ENCODE measurements at regions not wholly inside any gene's neighbourhood (a gene's known extent, or its start where the extent isn't known, plus 50 kb on each side); places are given as distances from the start of the nearest gene placed in this dataset.

- DNase-seq, result no peak
Measured at GRCh38 chr14:82492157-82492556, 958.5 kb upstream of the SEL1L start.

DNA sequence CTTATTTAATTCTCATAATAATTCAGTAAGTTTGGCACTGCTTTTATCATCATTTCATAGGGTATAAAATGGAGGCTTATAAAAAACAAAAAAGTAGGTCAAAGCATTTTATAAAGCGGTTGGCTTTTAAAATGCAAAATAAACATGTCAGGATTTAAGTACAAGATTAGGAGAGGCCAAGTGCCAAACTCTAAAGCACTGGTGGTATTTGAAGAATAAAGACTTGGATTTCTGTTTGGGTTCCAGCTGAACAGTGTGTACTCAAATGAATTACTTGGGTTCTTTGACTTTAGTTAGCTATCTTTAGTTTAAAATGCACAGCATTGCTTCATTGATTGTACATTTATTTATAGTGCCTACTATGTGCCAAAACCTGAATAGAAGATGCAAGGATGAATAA lies 966.6 kb upstream of the SEL1L start:
- DNase-seq, result no peak

GRCh38 chr14:82501554-82501953 lies 967.9 kb upstream of the SEL1L start:
- DNase-seq, result no peak

- DNase-seq, result no peak
Measured at GRCh38 chr14:82502043-82502442, 968.4 kb upstream of the SEL1L start.

DNA sequence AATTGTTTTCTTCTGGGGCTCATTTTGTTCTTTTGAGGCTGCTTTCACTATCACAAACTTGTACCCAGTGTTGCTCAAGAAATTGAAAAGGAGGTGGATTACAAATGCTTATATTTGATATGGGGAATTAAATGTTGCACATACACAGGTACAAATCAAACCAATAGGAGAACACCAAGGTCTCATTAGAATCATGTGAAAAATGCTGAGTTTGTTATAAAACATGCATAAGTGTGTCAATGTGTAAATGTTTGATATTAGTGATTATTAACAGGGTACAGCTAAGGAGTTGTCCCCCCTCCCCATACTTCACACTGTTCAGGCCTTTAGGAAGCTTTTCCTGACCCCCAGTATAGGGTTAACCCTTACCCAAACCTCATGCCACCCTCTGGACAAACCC lies 971.2 kb upstream of the SEL1L start:
- DNase-seq, result no peak

- DNase-seq, result no peak
Measured at GRCh38 chr14:82510007-82510406, 976.4 kb upstream of the SEL1L start.

GRCh38 chr14:82511399-82511798 lies 977.7 kb upstream of the SEL1L start:
- no peak for DNase-seq

DNA sequence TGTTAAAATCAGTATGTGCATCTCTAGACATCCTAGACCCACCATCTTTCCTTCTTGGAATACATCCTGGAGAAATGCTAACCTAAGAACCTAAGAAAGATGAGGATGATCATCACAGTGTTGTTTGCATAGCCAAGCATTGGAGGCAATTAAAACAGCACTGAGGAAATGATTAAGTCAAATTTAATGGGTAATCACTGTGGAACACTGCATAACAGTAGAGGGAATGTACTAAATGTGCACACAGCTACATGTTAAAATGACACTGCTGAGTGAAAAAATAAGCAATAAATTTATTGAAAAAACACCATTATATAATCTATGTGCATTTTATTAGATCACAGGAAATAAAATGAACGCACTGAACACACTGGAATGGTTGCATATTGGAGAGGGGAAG lies 987.1 kb upstream of the SEL1L start:
- no peak for DNase-seq

DNA sequence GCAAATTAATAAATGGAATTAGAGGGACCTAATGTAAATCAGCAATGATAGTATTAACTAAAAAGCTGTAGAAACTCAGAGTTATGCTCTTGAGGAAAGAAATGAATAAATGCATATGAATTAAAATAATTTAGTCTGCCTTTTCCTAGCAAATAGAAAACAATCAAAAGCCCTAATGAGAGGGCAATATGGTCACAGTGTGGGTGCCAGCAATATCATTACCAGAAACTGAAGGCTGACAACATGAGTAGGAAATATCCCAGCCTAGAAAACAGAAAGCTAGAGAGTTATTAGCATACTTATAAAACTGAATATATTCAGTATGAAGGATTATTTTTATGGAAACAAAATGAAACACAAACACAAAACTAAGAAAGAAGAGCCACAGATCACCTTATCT lies 987.5 kb upstream of the SEL1L start:
- no peak for DNase-seq

GRCh38 chr14:82528016-82528415 lies 994.4 kb upstream of the SEL1L start:
- DNase-seq, result peak; percentile 48

DNA sequence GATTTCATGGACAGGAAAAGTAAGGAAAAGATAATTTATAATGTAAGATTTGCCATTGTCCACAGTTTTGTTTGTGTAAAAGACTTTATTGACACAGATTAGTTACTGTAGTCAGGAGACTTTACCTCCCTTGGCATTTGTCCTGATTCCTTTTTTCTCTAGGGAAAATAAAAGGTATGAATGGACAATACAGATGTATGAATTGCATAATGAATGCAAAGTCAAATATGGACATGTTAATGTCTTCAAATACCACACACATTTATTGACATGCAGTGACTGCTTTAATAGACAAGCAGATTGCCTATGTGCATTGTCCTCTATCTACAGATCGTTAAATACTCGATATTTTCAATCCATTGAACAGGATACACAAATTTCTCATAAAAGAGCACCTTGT lies 999.7 kb upstream of the SEL1L start:
- DNase-seq, result no peak

- no peak for DNase-seq
Measured at GRCh38 chr14:82536566-82536965, 1002.9 kb upstream of the SEL1L start.

DNA sequence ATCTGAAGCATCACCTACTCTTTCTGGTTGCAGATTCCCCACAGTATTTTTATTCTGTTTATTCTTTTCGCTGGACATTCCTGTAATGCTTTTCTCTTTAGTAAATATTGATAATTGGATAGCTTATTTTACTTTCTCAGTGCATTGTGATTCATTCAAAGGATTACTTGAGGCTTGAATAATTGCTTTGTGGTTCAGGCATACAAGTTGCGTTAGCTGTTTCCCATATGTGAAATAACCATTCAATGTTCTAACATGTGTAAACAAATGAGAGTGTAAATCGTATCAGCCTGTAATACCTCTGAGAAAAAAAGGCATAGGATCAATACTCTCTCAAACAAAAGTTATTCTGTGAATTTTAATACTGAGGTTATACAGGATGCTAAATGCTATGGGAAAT lies 1004.2 kb upstream of the SEL1L start:
- DNase-seq, result no peak

GRCh38 chr14:82546401-82546800 lies 1012.7 kb upstream of the SEL1L start:
- DNase-seq, result no peak

DNA sequence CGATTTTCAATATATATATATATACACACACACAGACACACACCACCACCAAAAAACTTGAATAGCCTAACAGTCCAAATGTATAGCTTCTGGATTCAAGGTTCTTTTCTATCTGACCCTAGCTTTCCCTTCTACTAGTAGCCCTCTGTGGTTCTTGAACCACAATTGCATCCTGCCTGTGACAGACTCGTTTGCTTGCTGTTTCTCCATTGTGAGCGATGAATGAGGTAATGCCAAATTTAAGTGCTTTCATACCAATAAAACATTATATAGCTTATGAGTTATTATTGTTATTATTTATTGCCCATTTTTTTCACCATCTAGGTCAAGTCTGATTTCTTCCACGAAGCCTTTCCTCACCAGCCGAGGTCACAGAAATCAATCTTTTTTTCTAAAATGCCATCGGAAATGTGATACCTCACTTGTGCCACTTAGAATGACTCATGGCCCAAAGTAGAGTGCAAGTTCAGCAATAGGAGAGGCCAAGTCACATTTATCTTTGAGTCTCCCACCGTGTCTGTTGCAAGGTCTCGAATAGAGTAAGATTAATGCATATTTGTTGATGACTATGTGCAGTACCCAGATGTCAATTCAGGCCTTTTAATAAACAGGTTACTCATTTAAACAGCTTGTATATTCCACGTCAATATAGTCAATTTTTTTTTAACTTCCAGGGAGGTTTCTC lies 1015.8 kb upstream of the SEL1L start:
- peak; percentile 15 for DNase-seq

- no peak for DNase-seq
Measured at GRCh38 chr14:82562881-82563280, 1029.2 kb upstream of the SEL1L start.

GRCh38 chr14:82565825-82566224 lies 1032.2 kb upstream of the SEL1L start:
- DNase-seq, result no peak

DNA sequence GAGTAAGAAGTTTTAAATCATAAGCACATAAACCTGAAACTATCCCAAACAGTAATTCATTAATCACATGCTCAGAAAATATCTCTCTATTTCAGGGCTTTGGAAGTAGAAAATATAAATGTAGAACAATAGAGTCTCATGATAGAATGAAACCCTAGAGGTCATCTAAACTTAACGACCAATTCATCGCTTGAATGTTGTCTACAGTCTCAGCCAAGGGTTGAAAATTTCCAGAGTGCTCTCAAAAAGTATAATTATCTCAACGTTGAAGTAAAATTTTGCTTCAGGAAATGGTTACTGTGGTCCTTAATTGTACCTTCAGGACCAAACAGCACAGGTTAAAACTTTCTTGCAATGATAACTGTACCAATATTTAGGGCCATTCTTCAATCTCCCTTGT lies 1053.6 kb upstream of the SEL1L start:
- no peak for DNase-seq

DNA sequence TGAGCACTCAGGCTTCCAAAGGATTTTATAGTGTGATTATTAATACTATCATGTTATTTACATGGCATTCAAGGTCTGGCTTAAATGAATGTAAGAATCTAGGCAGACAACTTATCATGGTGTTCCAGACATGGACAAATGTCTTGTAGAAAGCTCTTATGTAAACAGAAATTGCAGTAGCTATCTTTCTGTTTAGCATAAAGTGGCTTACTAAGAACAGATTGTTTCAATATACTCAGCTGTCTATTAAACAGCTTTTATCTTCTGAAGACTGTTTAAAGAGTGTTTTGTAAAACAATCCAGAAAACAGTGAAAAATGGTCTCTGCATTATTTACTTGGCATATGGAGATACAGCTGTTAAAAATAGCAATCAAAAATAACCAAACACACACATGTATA lies 1061.8 kb upstream of the SEL1L start:
- DNase-seq, result no peak

DNA sequence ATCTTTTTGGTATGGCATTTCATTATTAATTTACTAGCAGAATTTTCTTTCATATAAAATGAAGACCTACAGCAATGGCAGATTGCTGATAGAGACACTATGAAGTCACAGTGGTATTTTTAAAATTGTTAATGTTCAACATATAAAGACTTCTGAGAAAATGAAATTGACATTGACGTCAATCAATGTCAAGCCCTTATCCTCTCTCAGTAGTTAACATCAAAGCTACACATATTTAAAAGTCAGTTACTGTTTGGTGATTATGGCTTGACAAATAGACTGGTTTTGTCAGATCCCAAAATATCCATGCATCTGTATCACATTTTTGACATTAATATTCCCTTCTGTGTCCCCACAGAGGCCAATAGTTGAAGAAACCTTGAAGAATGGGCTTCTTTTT lies 1069.1 kb upstream of the SEL1L start:
- DNase-seq, result no peak

DNA sequence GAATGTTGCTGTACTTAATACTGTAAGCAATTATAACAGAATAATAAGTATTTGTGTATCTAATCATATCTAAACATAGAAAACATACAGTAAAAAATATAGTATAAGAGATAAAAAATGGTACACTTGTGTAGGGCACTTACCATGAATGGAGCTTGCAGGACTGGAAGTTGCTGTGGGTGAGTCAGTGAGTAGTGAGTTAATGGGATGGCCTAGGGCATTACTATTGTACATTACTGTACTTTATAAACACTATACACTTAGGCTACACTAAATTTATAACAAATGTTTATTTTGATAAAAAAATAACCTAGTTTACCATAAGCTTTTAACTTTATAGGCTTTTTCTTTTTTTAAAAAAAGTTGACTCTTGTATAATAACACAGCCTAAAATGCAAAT lies 1071.2 kb upstream of the SEL1L start:
- DNase-seq, result no peak

- no peak for DNase-seq
Measured at GRCh38 chr14:82621881-82622450, 1088.3 kb upstream of the SEL1L start.

DNA sequence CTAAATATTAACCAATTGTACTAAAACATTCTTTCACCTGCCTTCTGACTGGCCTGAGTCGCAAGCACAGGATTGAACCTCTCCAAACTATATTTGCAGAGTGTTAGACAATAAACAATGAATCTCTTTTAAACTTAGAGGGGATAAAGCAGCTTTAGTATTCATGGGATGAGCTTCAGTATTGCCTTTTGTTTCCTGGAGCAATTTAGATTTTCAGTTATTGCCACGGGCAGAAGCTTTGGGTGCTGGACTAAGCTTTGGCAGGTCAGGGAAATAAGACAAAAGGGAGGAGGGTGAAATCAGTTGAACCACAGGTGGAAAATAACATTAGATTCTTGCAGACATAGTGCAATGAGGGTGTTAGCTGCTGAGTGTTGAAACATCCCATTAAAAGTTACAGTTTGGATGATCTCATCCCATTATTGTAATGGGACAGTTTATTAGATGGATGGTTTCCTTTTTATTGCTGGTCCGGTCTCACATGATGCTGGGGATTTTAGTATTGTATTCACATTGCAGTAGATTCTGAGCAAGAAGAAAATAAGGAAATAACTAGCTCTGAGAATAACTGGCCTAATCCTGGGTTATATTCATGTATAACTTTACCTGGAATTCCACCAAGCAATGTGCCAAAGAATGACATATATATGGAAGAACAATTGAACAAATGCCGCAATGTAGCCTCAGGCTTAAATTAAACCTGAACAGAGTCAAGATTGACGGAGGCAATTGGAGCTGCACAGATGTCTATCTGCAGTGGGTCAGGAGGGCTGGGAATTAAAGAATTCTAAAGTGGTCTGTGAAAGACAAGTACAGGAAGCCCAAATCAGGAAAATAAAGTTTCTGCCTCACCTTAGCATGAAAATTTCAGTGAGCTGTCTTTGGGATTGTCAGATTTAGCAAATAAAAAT lies 1092.8 kb upstream of the SEL1L start:
- no peak for DNase-seq

DNA sequence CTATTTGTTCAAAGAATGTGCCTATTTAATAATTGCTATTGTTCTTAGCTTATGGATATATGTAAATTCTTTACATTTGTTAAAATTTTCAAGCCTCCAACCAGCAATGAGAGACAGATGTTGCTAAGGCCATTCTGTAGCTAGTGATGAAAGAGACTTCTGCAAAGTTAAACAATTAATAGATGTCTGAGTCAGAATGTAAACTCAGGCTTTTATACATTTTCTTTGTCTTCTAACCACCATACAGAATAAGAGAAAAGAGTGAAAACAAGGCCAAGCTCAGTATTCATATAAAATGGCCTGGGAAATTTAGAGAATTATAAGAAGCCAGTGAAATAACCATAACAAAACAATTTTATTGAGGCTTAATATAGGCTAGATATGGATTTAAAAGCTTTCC lies 1102.3 kb upstream of the SEL1L start:
- no peak for DNase-seq
